ENCODE measurements at regions not wholly inside any gene's neighbourhood (a gene's known extent, or its start where the extent isn't known, plus 50 kb on each side); places are given as distances from the start of the nearest gene placed in this dataset.
"Not testable (repeated sequence)": the region's sequence is repeated elsewhere in the genome, so short reads cannot be mapped to it uniquely, and the experiment has no call there.

- ATAC-seq (no peak), DNase-seq (no peak)
- Histone ChIP-seq H3K36me3 (no peaks in the 10 kb centered on the region), H3K27ac (no peak overlapping the region), H3K4me3 (no peak overlapping the region), H3K9me3 (no peaks in the 10 kb centered on the region), H3K27me3 (ENCODE audit: low read depth) (no peaks in the 10 kb centered on the region), H3K4me1 (no peaks in the 10 kb centered on the region)
- intact Hi-C loops (cut with DNase I): no loop called here
- TF ChIP-seq, protein P1, sequence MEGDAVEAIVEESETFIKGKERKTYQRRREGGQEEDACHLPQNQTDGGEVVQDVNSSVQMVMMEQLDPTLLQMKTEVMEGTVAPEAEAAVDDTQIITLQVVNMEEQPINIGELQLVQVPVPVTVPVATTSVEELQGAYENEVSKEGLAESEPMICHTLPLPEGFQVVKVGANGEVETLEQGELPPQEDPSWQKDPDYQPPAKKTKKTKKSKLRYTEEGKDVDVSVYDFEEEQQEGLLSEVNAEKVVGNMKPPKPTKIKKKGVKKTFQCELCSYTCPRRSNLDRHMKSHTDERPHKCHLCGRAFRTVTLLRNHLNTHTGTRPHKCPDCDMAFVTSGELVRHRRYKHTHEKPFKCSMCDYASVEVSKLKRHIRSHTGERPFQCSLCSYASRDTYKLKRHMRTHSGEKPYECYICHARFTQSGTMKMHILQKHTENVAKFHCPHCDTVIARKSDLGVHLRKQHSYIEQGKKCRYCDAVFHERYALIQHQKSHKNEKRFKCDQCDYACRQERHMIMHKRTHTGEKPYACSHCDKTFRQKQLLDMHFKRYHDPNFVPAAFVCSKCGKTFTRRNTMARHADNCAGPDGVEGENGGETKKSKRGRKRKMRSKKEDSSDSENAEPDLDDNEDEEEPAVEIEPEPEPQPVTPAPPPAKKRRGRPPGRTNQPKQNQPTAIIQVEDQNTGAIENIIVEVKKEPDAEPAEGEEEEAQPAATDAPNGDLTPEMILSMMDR (IDR thresholded peaks at IDR 0.05): no peak
These were observed 272.4 kb upstream of the CELF2 start for GRCh38 chr10:10745291-10745690.

DNA sequence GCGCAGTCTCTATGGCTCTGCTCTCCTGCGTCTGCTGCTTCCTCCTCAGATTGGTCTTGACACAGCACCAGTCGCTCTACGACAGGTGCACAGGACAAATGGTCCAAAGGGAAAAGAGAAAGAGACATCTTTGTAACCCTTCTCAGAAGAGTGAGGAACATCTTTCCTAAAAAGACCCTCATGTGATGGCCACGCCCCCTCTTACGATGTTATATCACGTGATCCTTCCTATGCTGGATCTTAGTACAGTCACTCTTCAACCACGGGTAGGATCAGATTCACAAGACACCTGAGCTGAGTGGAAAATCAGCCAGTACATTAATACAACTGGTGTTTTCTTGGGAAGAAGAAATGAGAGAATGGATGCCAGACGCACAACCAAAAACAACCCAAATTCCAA, 262.2 kb upstream of the CELF2 start:
- no peaks in the 10 kb centered on the region for H3K36me3 ChIP-seq
- ATAC-seq (no peak), DNase-seq (no peak)
- no peak overlapping the region for H3K27ac ChIP-seq
- no peak overlapping the region for H3K4me3 ChIP-seq
- intact Hi-C loops (cut with DNase I): no loop called here
- H3K27me3 ChIP-seq (ENCODE audit: low read depth): no peaks in the 10 kb centered on the region
- TF ChIP-seq, protein P1 (IDR thresholded peaks at IDR 0.05): no peak
- no peaks in the 10 kb centered on the region for H3K9me3 ChIP-seq
- no peaks in the 10 kb centered on the region for H3K4me1 ChIP-seq

DNA sequence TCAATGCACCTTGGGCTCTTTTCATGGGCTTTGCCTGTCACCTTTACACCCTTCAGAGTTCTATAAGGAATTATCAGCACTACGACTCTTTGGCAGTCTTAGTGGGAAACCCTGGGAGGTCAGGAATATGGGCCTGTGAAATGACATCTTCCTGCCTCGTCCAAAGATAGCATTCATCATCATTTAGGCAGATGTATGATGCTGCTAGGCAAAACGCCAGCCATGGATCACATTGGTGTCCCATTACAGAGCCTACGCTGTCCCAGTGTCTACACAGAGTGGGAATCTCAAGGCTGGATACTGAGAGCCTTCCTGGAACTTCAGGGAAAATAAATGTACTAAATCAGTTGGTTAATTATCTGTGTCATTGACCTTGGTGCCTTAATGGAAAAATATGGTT, 259.4 kb upstream of the CELF2 start:
- intact Hi-C loops (cut with DNase I): no loop called here
- no peak for ATAC-seq

GRCh38 chr10:10759806-10760205, 257.9 kb upstream of the CELF2 start:
- H3K4me3 ChIP-seq; ATAC-seq; H3K27ac ChIP-seq; H3K27me3 ChIP-seq (ENCODE audit: low read depth); DNase-seq; H3K36me3 ChIP-seq; H3K4me1 ChIP-seq; intact Hi-C loops (cut with DNase I); H3K9me3 ChIP-seq: not testable (repeated sequence)

More for the DNA sequence above, 259.4 kb upstream of the CELF2 start:
- no peaks in the 10 kb centered on the region for H3K4me1 ChIP-seq
- H3K27ac ChIP-seq: no peak overlapping the region
- no peak for DNase-seq
- no peaks in the 10 kb centered on the region for H3K9me3 ChIP-seq
- TF ChIP-seq, protein P1 (IDR thresholded peaks at IDR 0.05): no peak
- no peaks in the 10 kb centered on the region for H3K27me3 ChIP-seq (ENCODE audit: low read depth)
- H3K4me3 ChIP-seq: no peak overlapping the region
- no peaks in the 10 kb centered on the region for H3K36me3 ChIP-seq

DNA sequence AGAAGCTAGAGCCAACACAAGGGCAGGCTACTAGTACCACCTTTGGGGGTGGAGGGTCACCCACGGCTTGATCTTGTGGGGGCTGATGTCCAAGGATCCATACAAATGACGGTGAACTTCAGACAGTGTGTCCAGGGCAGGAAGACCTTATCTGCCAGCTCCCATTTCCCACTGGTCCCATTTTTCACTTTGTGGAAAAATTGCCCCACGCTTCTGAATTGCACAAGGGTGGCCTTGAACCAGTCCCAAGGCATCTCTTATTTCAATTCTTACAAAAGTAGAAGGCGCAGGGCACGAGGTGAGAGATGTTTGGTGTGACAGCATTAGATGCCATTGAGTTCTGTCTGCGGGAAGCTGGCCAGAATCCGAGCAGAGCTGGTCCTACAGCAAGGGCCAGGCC, 252.7 kb upstream of the CELF2 start:
- ATAC-seq: no peak
- H3K4me3 ChIP-seq: no peak overlapping the region
- no peak overlapping the region for H3K27ac ChIP-seq
- no peaks in the 10 kb centered on the region for H3K27me3 ChIP-seq (ENCODE audit: low read depth)
- DNase-seq: no peak
- H3K36me3 ChIP-seq: no peaks in the 10 kb centered on the region
- no peaks in the 10 kb centered on the region for H3K4me1 ChIP-seq
- TF ChIP-seq, protein P1 (IDR thresholded peaks at IDR 0.05): no peak
- H3K9me3 ChIP-seq: no peaks in the 10 kb centered on the region
- intact Hi-C loops (cut with DNase I): no loop called here

GRCh38 chr10:10772411-10772810, 245.3 kb upstream of the CELF2 start:
- intact Hi-C loops (cut with DNase I): no loop called here
- Histone ChIP-seq H3K36me3 (no peaks in the 10 kb centered on the region), H3K27me3 (ENCODE audit: low read depth) (no peaks in the 10 kb centered on the region), H3K9me3 (no peaks in the 10 kb centered on the region), H3K4me3 (no peak overlapping the region), H3K4me1 (no peaks in the 10 kb centered on the region), H3K27ac (no peak overlapping the region)
- DNase-seq (no peak), ATAC-seq (no peak)
- TF ChIP-seq, protein P1 (IDR thresholded peaks at IDR 0.05): no peak
